CD4-positive, alpha-beta T cell treated with Interleukin-2 at 100 ng/mL for 4 hours (primary cell): ENCODE measurements at regions not wholly inside any gene's neighbourhood (a gene's known extent, or its start where the extent isn't known, plus 50 kb on each side); places are given as distances from the start of the nearest gene placed in this dataset.

Source experiments
- DNase-seq: peaks from one replicate; pipeline ENCODE4 v3.0.0-alpha.2; 2020; ENCODE audit warnings: low spot score

GRCh38 chr2:157150747-157151146, 106.8 kb upstream of the GALNT5 start:
- no peak for DNase-seq

GRCh38 chr2:157152362-157152761, 105.1 kb upstream of the GALNT5 start:
- no peak for DNase-seq

GRCh38 chr2:157155992-157156391, 101.5 kb upstream of the GALNT5 start:
- DNase-seq = no peak

- DNase-seq = no peak
Observed at GRCh38 chr2:157158111-157158510, 99.4 kb upstream of the GALNT5 start.

GRCh38 chr2:157159221-157159934, 98.1 kb upstream of the GALNT5 start:
- no peak for DNase-seq

- DNase-seq = no peak
Observed at GRCh38 chr2:157160111-157160510, 97.4 kb upstream of the GALNT5 start.

DNA sequence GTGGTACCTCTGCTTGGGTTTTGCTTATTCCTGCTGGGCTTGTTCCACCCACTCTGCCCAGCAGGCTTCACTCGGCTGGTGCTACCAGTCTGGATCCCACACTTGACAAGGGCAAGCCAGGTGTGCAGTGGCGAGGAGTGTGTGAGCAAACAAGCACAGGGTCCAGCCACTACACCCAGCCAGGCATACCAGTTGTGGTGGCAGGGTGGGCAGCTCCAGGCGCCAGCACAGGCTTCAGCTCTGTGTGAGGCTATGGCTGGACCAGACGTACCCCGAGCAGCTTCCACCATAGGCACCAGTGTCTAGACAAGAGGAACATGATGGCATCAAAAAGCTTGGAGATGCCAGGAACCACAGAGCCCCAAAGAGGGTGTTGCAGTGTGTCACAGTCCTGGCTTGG, 93.1 kb upstream of the GALNT5 start:
- no peak for DNase-seq

DNA sequence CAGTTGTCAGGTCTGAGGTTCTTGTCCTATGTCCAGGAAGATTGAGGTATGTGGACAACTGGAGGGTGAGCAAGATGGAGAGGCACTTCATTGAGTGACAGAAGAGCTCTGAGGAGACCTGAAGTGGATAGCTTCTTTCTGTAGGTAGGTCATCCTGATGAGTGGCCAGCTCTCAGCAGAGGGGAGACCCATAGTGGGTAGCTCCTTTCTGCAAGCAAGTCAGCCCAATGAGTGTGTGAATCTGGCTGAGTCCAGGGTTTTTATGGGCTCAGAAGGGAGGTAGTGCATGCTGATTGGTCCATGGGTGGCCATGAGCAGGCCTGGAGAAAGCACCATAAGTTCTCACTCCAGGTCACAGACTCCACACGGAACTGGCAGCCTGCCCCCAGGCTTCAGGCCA, 92.6 kb upstream of the GALNT5 start:
- DNase-seq = no peak

DNA sequence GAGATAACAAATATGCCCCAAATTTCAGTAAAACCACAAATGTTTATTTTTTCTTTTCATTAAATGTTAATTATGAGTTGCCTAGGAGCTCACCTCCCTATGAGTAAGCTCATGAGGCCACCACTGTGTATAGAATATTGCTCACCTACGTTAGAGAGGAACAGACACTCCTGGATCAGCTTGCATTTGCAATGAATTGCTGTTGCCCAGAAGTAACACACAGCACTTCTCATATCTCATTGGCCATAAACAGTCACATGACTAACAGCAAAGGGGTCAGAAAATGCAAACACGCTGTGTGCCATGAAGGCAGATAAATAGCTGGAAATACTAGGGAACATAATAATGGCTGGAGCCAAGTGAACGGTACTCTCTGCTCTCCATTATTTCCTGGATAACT, 89.0 kb upstream of the GALNT5 start:
- no peak for DNase-seq

GRCh38 chr2:157169889-157170288, 87.6 kb upstream of the GALNT5 start:
- no peak for DNase-seq

- no peak for DNase-seq
Observed at GRCh38 chr2:157170299-157170698, 87.2 kb upstream of the GALNT5 start.

DNA sequence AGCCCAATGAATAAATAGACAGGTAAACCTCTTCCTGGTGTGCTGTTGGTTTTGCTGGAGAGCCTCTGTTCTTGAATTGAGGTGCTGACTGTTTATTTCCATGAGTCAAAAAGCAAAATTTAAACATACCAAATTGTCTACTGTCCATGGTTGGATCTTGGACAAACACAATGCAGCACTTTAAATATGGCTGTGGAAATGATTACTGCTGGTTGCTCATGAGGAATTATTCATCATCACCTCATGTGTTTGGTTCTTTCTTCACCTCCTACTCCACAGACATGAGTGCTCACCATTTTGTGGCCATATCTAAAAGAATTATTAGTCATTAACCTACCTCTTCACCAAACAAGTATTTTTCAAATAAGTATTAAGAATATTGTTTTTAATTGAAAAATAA, 85.3 kb upstream of the GALNT5 start:
- DNase-seq = no peak

DNA sequence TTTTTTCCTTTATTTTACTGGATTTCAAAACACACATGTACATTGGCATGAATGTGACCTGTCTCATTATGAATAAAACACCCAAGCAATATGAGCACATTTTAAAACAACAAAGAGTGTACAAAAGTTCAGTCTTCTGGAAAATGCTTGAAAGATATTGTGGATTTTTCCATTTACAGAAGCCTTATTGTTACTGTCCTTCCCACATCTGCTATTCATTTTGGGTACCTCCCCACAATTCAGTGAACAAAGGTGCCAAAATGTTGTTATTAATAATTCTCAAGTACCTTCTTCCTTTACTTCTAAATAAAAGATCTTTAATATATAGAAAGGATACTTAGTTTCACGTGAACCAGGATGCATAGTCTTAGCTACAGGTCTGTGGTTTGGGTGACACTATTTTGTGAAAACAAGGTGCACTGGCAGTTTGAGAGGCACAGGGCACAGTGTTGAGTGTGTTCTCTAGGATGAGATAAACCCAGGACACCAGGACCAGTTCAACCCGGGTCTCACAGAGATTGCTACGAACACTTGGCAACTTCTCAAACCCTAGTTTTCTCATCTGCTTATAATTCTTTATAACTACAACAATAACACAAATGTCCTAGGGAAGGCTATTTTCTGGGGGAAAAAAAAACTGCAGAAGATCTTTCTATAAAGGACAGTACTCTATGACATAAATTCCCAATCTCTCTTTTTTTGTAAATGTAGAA, 84.5 kb upstream of the GALNT5 start:
- no peak for DNase-seq

DNA sequence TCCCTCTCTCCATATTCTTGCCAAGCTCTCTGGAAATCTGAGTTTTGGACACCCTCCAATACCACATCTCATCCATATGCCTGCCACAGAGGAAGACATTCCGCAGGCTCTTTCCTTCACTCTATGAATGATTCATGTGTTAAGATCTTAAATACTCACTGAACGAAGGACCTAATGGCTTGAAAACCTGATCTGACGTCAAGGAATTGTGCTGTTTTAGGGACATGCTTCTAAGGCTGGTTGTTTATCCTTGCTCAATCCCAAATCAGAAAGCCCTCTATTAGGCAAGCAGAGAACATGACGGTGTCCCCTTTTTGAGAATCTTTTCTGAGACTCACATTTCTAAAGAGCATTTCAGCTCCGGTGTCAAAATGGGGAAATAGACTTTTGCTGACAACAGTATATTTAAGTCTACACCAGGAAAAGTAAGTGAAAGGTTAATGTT, 83.7 kb upstream of the GALNT5 start:
- DNase-seq = no peak

- no peak for DNase-seq
Observed at GRCh38 chr2:157174321-157174720, 83.2 kb upstream of the GALNT5 start.

DNA sequence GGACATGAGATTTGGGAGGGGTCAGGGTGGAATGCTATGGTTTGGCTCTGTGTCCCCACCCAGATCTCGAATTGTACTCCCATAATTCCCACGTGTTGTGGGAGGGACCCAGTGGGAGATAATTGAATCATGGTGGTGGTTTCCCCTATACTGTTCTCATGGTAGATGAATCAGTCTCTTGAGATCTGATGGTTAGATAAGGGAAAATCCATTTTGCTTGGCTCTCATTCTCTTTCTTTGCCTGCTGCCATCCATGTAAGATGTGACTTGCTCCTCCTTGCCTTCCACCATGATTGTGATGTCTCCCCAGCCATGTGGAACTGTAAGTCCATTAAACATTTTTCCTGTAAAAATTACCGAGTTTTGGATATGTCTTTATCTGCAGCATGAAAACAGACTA, 80.9 kb upstream of the GALNT5 start:
- no peak for DNase-seq

GRCh38 chr2:157178874-157179273, 78.6 kb upstream of the GALNT5 start:
- no peak for DNase-seq

GRCh38 chr2:157179324-157180105, 78.0 kb upstream of the GALNT5 start:
- no peak for DNase-seq

- DNase-seq = no peak
Observed at GRCh38 chr2:157180359-157180758, 77.1 kb upstream of the GALNT5 start.

DNA sequence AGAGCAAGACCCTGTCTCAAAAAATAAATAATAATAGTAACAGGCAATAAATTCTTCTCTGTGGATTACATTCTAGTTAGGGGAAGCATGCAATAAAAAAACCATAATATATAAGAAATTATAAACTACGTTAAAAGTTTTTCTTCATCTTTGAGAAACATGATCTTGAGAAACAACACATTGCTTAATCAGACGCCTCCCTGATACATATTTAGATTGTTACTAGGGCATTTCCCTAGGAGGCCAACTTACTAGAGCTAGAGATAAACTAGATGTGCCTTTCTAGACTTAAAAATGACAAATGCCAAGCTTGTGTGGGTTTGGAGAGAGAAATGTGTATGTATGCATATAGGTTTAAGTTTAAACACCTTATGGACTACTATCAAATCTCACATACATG, 76.3 kb upstream of the GALNT5 start:
- DNase-seq = no peak

DNA sequence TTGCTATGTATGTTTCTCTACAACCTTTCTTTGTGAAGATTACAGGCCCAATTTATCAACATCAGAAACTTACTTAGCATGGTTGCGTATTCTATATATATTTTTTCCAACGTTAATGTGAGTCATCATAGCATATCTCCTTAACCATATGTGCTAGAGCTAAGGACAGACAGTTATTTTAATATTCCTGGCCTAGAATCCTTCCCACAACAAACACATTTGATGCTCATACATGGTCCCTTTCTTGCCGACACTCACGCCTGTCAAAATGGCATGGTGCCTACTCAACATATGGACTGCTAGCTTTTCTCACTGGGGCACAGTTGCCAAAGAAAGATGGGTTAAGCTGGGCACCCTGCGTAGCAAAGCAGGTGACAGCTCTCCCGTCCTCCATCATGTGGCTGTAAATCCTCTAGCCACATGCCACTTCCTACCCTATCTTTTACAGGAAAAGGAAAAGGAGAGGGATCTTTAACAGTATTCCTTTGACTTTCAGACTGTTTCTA, 75.2 kb upstream of the GALNT5 start:
- no peak for DNase-seq

DNA sequence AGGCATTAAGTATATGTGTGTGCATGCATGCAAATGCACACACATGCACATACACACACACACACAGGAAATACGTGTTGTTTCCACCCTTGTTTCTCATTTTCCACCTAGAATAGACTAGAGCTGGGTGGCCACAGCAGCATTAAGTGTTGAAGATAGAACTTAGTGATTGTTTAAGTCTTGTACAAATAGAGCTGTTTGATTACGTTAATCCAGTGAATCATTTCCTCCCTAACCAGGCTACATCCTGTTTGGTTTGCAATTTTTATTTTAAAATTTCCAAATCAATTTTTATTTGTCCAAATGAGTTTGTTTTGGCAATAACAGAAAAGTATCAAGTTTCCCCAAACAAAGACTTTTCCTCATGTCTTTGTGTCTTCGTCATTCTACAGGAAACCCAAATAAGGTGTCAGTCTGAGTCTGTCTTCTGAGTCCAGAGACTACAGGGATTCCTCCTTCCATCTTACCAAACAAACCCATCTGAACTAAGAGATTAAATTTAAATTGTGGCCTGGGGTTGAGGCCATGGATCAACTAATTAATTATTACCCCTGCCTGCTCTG, 74.6 kb upstream of the GALNT5 start:
- DNase-seq = no peak
